ENCODE measurements at regions not wholly inside any gene's neighbourhood (a gene's known extent, or its start where the extent isn't known, plus 50 kb on each side); places are given as distances from the start of the nearest gene placed in this dataset.
"Not testable (repeated sequence)": the region's sequence is repeated elsewhere in the genome, so short reads cannot be mapped to it uniquely, and the experiment has no call there.

GRCh38 chr4:33831442-33832066 is 2412.8 kb downstream of the ARAP2 start:
- DNase-seq = no peak

- DNase-seq = not testable (repeated sequence)
These were observed 2408.6 kb downstream of the ARAP2 start for GRCh38 chr4:33835764-33836163.

- DNase-seq = no peak
These were observed 2407.1 kb downstream of the ARAP2 start for GRCh38 chr4:33837043-33837838.

GRCh38 chr4:33841120-33841519 is 2403.2 kb downstream of the ARAP2 start:
- no peak for DNase-seq

GRCh38 chr4:33850371-33850902 is 2393.9 kb downstream of the ARAP2 start:
- DNase-seq = no peak

GRCh38 chr4:33853670-33854069 is 2390.6 kb downstream of the ARAP2 start:
- not testable (repeated sequence) for DNase-seq

GRCh38 chr4:33864290-33864859 is 2379.9 kb downstream of the ARAP2 start:
- DNase-seq = no peak

- no peak for DNase-seq
These were observed 2370.5 kb downstream of the ARAP2 start for GRCh38 chr4:33873791-33874190.

- DNase-seq = no peak
These were observed 2365.6 kb downstream of the ARAP2 start for GRCh38 chr4:33878710-33879109.

- DNase-seq = no peak
These were observed 2363.1 kb downstream of the ARAP2 start for GRCh38 chr4:33881176-33881575.

- no peak for DNase-seq
These were observed 2361.9 kb downstream of the ARAP2 start for GRCh38 chr4:33882246-33882990.

GRCh38 chr4:33883111-33883510 is 2361.2 kb downstream of the ARAP2 start:
- DNase-seq = no peak

GRCh38 chr4:33886356-33886755 is 2358.0 kb downstream of the ARAP2 start:
- no peak for DNase-seq

GRCh38 chr4:33890841-33891240 is 2353.5 kb downstream of the ARAP2 start:
- no peak for DNase-seq

- no peak for DNase-seq
These were observed 2332.4 kb downstream of the ARAP2 start for GRCh38 chr4:33911959-33912358.

- DNase-seq = no peak
These were observed 2329.9 kb downstream of the ARAP2 start for GRCh38 chr4:33914386-33914785.

GRCh38 chr4:33923469-33923868 is 2320.8 kb downstream of the ARAP2 start:
- DNase-seq = no peak

GRCh38 chr4:33924239-33924638 is 2320.1 kb downstream of the ARAP2 start:
- DNase-seq = no peak

- no peak for DNase-seq
These were observed 2319.5 kb downstream of the ARAP2 start for GRCh38 chr4:33924811-33925210.

- no peak for DNase-seq
These were observed 2313.8 kb downstream of the ARAP2 start for GRCh38 chr4:33930497-33930896.

- no peak for DNase-seq
These were observed 2313.3 kb downstream of the ARAP2 start for GRCh38 chr4:33931026-33931425.

- DNase-seq = no peak
These were observed 2304.0 kb downstream of the ARAP2 start for GRCh38 chr4:33940281-33940680.

- DNase-seq = no peak
These were observed 2302.5 kb downstream of the ARAP2 start for GRCh38 chr4:33941854-33942253.
